ENCODE measurements at regions not wholly inside any gene's neighbourhood (a gene's known extent, or its start where the extent isn't known, plus 50 kb on each side); places are given as distances from the start of the nearest gene placed in this dataset.
"Not testable (repeated sequence)": the region's sequence is repeated elsewhere in the genome, so short reads cannot be mapped to it uniquely, and the experiment has no call there.

DNA sequence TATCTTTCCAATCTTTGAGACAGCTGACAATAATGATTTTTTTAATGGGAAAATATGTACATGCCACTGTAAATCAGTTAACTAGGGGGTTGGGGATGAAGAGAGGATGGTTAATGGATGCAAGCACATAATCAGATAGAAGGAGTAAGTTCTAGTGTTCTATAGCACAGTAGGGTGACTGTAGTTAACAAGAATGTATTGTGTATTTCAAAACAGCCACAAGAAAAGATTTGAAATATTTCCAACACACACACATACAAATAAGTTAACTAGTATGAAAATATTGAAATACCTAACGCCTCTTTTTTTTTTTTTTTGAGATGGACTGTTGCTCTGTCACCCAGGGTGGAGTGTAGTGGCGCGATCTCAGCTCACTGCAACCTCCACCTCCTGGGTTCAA lies 153.4 kb upstream of the SALL4 start:
- DNase-seq, result no peak

DNA sequence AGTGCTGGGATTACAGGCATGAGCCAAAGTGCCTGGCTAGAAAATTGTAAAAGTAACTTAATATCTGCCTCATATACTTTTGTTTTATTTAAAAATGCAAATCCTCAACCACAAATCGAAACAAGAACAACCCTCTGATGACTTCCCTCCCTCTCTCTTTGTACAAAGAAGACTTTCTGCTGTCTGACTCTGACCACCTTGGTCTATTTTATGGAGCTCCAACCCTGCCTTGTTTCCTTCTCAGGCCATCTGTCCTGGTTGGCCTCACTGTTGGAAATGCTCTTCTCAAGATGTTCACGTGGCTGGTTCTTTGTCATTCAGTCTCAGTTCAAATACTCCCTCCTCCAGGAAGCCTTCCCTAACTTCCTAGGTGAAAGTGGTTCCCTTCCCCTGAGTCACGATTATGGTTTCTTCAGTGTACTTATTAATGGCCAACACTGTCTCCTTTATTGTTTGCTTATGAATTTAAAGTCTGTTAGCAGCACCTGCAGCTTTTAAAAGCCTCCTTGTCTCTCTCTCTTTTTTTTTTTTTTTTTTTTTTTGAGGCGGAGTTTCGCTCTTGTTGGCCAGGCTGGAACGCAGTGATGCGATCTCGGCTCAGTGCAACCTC lies 151.5 kb upstream of the SALL4 start:
- no peak for DNase-seq

DNA sequence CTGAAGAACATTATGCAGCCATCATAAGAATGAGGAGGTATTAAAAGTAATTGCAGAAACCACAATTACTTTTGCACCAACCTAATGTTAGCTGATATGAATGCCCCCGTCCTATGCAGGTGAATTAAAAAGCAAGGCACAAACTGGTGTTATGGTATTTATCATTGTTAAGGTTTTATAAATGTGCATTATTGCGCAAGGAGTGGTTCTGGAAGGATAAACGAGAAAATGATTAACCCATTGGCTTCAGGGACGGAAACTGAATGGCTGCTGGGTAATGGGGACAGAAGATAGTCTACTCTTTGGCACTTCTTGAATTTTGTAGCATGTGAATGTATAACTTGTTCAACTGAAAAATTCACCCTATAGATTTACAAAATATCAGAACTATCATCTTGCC lies 148.6 kb upstream of the SALL4 start:
- no peak for DNase-seq

DNA sequence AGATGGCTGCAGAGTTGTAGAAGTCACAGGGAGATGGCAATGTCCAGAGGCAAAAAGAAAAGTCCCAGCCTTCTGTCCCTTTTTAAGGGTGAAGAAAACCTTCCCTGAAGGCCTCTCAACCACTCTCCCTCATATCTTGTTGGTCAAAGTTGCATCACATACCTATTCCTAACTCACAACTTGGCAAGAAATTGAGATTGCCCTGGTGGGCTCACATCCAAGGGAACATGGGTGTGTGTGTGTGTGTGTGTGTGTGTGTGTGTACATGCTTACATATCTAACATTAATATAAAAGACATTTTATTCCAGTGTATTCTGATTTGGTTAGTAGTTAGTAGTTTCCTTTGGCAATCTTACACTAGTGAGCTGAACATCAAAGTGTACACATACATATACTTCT lies 144.3 kb upstream of the SALL4 start:
- DNase-seq, result no peak

DNA sequence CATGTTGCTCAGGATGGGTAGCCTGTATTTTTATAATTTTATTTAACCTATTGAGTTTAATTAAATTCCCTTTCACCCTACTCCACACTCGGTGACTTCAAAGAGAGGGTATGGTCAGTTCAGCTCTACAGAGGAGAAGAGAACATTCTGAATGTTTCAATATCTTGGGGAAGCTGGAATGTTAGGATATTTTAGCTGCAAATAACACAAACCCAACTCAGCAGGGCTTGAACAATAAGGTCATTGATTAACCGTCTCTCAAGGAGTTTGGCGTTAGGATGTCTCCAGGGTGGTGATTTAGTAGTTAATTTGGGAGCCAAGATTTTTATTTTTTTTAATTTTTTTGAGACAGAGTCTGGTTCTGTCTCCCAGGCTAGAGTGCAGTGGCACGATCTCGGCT lies 143.6 kb upstream of the SALL4 start:
- no peak for DNase-seq

DNA sequence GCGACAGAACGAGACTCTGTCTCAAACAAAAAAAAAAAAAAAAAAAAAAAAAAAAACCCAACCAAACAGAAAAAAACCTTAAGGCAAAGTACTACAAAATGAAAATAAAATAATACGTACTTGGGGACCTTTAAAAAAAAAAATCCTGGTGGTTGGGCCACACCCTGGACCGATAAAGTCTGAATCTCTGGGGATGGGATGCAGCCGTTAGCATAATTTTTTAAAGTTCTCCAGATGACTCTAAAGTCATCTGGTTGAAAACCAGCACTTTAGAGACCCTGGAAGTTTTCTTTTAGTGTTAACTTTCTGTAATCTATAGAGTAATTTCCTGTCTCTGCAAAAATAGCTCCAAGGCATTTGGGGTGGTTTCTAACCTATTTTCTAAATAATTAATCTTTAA lies 142.9 kb upstream of the SALL4 start:
- DNase-seq, result no peak

DNA sequence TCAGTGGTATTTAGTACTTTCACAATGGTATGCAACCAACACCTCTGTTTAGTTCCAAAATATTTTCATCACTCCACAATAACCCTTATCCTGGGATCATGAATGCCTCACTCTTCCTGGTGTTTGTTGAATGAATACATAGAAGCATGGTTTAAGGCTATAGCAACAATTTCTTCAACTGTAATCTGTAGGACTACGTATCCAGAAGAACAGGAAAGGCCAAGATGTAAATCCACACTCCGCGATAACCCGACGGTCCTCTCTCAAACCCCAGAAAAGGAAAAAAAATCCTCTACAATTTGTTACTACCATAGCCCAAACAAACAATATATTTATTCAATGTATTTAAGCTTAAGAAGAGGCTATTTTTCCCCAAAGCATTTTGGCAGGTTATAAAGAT lies 141.4 kb upstream of the SALL4 start:
- DNase-seq, result no peak

DNA sequence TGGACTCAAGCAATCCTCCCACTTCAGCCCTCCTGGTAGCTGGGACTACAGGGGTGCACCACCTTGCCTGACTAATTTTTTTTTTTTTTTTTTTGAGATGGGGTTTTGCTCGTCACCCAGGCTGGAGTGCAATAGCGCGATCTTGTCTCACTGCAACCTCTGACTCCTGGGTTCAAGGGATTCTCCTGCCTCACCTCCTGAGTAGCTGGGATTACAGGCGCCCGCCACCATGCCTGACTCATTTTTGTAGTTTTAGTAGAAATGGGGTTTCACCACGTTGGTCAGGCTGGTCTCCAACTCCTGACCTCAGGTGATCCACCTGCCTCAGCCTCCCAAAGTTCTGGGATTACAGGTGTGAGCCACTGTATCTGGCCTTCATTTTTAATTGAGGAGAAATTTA lies 141.0 kb upstream of the SALL4 start:
- DNase-seq, result not testable (repeated sequence)

DNA sequence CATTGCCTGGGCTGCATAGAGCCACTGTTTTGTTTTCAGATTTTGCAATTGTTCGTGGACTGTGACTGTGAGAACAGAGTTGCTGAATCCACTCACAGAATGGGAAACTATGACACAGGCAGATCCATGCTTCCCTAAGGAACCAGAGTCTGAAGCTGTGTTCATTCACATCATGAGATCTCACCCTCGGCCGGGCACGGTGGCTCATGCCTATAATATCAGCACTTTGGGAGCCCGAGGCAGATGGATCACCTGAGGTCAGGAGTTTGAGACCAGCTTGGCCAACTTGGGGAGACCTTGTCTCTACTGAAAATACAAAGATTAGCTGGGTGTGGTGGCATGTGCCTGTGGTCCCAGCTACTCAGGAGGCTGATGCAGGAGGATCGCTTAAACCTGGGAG lies 139.2 kb upstream of the SALL4 start:
- DNase-seq, result no peak

DNA sequence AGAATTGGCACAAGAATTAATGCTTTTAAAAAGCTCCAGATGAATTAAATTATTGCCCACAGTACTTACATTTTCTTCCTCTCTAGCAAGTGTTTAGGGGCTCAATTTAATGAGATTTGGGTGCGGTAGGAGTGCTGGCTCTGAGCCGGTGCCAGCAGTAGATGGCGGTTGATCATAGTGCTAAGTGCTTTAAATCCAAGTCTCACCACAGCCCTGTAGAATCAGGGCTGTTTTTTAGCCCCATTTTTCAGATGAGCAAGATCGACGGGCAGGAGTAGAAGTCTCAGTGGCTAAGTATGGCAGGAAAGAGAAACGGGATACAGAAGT lies 136.9 kb upstream of the SALL4 start:
- DNase-seq, result no peak

DNA sequence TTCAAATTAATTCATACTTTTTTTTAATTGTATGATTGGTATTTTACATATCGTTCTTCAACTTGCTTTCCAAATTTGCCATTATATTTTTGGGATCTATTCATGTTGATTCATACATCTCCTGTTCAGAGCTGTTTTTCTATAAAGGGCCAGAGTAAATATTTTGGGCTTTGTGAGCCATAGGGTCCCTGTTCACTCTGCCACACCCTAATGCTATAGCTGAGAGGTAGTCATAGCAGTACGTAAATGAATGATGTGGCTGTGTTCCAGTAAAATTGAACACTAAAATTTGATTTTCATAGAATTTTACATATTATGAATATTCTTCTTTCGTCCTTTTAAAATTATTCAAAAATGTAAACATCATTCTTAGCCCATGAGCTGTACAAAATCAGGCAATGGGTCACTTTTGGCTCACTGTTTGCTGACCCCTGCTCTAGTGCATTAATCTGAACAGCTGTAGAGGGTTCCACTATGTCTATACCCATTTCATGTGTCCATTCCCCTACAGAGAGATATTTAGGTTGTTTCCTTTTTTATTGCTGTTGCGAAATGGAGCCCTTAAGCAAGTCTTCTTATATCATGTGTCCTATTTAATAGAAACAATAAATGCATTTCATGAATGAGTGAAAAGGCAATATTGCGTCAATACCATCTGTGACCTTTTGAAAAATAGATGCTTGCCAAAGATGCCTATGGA lies 136.4 kb upstream of the SALL4 start:
- no peak for DNase-seq

DNA sequence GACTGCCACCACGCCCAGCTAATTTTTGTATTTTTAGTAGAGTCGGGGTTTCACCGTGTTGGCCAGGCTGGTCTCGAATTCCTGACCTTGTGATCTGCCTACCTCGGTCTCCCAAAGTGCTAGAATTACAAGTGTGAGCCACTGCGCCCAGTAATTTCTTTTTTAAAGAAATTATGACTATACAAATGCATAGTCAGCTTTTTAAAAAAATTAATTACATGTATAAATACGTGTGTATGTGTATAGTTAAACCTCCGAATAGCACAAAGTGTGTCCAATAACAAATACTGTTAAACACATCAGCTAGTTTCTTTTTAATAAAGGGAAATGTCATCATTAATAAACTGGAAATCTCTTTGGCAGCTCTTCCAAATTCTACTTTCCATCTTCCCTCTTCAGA lies 135.5 kb upstream of the SALL4 start:
- DNase-seq, result no peak

DNA sequence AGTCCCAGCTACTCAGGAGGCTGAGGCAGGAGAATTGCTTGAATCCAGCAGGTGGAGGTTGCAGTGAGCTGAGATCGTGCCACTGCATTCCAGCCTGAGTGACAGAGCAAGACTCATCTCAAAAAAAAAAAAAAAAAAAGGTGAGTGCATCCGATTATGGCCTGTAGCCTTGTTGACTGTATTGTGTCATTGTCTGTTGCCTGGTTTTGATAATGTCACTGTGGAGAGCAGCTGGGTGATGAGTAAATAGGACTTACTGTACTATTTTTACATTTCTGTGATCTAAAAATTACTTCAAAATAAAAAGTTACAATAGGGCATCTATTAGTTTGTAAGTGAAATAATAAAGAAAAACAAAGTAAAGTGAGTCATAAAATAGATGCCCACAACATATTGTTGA lies 134.1 kb upstream of the SALL4 start:
- DNase-seq, result no peak

DNA sequence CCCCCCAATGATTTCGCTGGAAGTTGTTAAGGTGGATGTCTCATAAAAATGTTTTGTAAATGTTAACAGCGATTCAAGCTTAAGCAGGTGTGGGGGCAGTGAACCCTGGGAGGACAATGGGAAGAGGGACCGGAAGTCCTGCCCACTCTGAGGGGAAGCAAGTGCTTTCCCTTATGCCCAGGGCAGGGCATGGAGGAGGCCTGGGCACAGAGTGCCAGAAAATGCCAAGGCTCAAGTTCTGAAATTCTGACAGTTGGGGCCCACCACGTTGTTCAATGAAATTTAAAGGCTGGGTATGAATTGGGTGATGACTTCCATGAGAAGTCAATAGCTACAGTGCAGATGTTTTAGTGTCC lies 132.7 kb upstream of the SALL4 start:
- no peak for DNase-seq

DNA sequence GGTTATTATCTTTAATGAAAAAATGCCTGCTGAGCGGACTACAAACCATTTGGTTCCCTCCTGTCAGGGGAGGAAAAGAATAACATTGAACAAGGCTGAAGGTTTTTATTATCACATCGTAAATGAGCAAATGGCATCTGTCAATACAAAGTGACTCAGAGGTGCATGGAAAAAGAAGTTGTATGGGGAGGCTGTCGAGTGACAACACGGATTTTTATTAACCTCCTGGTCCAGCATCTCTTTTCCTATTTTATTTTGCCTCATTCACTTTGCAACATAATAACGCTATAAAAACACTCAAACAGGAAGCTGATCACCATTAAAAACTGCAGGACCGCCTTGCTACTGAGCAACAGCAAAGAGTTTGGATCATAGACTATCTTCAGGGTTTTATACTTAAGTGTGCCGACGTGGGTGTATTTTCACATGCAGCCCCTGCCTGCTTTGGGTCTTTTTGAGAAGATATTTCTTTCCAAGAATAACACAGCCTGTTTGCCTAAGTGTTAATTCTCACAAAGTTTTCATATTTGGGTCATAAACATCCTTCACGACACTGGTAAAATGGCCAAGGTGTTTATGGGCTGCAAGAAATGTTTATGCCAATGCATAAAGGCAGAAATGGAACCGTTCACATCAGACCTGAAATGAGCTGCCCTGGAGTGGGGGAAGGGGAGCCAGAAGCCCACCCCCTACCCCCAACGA lies 132.1 kb upstream of the SALL4 start:
- DNase-seq, result no peak

DNA sequence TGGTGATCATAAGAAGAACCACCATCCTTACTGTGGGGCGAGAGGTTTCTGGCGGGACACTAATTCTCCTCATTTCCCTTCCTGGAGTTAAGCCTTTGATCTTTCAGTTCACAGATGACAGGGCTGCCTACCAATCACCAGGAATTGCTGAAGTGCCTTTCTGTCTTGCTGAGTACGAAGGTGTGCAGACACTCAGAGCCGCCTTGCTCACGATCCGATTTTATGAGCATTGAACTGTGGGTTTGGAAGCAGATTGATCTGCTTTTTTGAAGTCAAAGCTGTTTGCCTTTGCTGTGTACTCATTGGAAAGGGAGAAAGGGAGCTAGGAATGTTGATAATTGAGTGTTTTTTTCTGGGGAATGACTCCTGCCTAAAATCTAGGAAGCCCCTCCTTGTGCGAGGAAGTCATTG lies 129.1 kb upstream of the SALL4 start:
- no peak for DNase-seq

DNA sequence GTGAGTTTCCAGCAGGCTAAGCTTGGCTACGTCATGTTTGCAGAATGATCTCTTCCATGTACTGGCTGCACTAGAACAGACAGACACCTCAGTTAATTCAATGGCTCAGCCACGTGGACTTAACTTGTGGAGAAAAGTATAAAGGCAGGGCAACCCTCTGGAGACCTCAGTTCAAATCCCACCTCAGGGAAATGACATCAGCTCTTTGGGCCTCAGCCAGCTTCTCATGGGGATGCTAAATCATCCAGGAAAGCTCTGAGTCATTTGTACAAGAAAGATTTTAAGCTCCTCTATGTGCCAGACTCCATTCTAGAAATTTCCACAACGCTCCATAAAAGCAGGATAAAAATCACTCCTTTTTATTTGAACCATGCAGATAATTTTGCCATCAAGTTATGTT lies 128.5 kb upstream of the SALL4 start:
- DNase-seq, result no peak

DNA sequence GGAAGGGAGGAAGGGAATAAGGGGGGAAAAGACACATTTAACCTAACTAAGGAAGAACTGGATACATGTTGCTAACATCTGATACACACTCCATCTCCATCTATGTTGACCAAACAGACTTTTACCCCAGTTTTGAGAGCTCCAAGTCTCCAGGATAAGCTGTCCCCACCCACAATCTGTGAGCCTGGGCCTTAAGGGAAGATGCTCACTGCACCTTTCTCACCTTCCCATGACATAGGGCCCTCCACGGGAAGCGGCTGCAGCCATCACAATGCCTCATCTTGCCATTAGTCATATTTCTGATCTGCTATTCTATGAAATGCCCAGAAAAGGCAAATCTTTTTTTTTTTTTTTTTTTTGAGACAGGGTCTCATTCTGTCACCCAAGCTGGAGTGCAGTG lies 126.6 kb upstream of the SALL4 start:
- no peak for DNase-seq

DNA sequence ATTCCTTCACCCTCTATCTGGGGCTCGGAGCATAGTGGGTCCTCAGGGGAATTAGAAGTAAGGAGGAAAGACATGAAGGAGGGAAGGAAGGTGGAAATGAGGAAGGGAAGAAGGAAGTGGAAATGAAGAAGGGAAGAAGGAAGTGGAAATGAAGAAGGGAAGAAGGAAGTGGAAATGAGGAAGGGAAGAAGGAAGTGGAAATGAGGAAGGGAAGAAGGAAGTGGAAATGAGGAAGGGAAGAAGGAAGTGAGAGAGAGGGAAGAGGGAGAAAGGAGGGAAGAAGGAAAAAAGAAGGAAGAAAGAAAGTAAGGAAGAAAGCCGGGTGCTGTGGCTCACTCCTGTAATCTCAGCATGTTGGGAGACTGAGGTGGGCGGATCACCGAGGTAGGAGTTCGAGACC lies 125.6 kb upstream of the SALL4 start:
- DNase-seq, result not testable (repeated sequence)

DNA sequence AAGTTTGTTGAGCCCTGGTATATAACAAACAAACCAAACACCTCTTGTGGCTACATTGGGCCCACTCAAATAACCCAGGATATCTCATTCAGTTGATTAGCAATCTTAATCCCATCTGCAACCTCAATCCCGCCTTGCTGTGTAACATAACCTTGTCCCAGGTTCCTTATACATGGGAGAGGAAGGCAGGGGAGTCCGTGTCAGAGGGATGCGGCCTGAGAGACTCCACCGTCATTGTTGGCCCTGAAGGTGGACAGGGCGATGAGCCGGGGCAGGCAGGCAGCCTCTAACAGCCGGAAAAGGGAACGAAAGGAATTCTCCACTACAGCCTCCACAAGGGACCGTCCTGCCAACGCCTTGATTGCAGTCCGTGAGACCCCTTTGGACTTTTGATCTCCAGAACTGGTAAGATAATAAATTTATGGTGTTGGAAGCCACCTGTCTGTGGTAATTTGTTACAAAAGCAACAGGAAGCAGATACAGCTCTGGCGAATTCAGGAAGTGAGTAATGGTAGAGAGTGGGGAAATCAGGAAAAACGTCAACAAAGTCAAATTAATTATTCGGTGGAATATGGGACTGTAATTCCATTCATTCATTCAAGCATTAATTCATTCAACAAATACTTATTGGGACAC lies 124.5 kb upstream of the SALL4 start:
- no peak for DNase-seq

DNA sequence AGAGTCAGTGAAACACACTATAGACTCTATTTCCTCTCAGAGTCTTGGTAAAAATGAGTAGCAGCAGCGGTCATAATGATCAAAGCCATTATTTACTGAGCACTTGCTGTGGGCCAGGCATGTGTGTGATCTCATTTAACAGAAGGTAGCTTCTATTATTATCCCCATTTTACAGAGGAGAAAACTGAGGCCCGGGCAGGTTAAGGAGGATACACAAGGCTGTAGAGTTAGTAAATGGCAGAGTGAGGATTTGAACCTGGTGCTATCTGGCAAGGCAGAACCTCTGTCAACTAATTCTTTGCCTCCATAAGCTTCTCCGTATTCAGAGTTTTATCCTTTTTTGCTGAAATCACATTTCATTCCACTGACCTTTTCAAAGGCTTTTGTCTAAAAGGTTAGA lies 122.2 kb upstream of the SALL4 start:
- DNase-seq, result no peak

DNA sequence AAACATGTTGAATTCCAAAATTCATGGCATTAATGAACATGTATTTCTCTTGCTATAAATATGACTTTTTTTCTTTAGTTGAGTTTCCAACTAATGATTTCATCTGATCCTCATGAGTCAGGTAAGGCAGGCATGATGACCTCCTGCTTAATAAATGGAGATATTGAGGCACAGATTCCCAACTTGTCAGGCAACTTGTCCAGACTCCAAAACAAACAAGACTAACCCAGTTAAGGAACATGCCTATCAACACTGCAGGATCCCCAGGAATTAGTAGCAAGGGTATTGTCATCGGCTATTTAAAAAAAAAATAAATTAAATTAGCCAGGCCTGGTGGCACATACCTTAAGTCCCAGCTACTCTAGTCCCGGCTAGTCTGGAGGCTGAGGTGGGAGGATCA lies 121.3 kb upstream of the SALL4 start:
- DNase-seq, result no peak

DNA sequence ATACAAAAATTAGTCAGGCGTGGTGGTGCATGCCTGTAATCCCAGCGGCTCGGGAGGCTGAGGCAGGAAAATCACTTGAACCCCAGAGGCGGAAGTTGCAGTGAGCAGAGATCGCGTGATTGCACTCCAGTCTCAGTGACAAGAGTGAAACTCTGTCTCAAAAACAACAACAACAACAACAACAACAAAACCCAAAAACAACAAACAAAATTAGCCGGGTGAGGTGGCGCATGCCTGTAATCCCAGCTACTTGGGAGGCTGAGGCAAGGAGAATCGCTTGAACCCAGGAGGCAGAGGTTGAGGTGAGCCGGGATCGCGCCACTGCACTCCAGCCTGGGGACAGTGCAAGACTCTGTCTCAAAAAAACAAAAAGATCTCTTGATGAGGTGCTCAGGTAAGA lies 120.5 kb upstream of the SALL4 start:
- not testable (repeated sequence) for DNase-seq

DNA sequence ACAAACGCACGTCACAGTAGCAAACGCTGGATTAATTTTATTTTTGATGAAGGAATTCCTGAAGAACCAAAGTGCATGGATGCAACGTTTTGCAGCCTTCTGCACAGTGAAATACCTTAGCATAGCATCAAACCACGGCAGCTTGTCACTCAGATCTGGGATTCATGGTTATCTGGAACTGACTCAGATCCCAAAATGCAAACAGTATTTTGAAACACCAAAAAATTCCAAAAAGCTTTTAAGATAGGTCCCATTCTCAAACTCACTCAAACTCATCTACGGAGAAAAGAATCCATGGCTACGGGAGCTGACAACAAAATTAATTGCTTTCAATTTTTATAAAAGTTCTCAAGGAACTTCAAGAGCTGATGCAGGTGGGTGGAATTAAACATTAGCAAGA lies 116.2 kb upstream of the SALL4 start:
- no peak for DNase-seq

All from CD4-positive, alpha-beta T cell treated with Interleukin-12 subunit alpha and Interleukin-12 subunit beta, for 1 hour (primary cell).